GM12878 (cell line): ENCODE measurements at regions not wholly inside any gene's neighbourhood (a gene's known extent, or its start where the extent isn't known, plus 50 kb on each side); places are given as distances from the start of the nearest gene placed in this dataset.

Experiments used
- CREB1 ChIP-seq: IDR thresholded peaks from 2 replicates; pipeline ENCODE4 v1.6.1; 2012; ENCODE audit warnings: low read depth, mild to moderate bottlenecking, inconsistent platforms
- GABPA ChIP-seq: IDR thresholded peaks from 2 replicates; pipeline ENCODE4 v1.6.1; 2014; ENCODE audit warnings: antibody characterized with exemption, low read depth, mild to moderate bottlenecking, inconsistent platforms
- IKZF1 ChIP-seq: fragments of 450-650 bp; conservative IDR thresholded peaks from 2 replicates; pipeline ENCODE4 v1.6.1; 2017; ENCODE audit warnings: antibody characterized with exemption, mild to moderate bottlenecking
- RAD21 ChIP-seq: IDR thresholded peaks from 2 replicates; pipeline ENCODE4 v1.6.1; 2011; ENCODE audit warnings: mild to moderate bottlenecking, low read depth, low read length, moderate library complexity; ENCODE audit not compliant: insufficient read depth
- TCF12 ChIP-seq: IDR thresholded peaks from 2 replicates; pipeline ENCODE4 v1.6.1; 2011; ENCODE audit warnings: low read depth, mild to moderate bottlenecking, low read length
- ZBED1 ChIP-seq: IDR thresholded peaks from 2 replicates; pipeline ENCODE4 v1.6.1; 2016; ENCODE audit warnings: borderline replicate concordance
- ZNF274 ChIP-seq: IDR thresholded peaks from one replicate; pipeline ENCODE4 v1.8.0; 2011; ENCODE audit not compliant: insufficient read length, insufficient read depth
- TF ChIP-seq, protein P1 (sequence below): IDR thresholded peaks from 2 replicates; pipeline ENCODE4 v1.6.1; 2012; ENCODE audit warnings: mild to moderate bottlenecking, low read depth, low read length
- TF ChIP-seq, protein P2 (sequence below): IDR thresholded peaks from 2 replicates; pipeline ENCODE4 v1.6.1; 2012; ENCODE audit warnings: improper control_type of control experiment, low read depth, low read length; ENCODE audit not compliant: insufficient replicate concordance
- TF ChIP-seq, protein P3 (sequence below): fragments of 450-650 bp; IDR thresholded peaks from 2 replicates; pipeline ENCODE4 v1.6.1; 2017; ENCODE audit warnings: low read depth, mild to moderate bottlenecking, moderate library complexity

DNA sequence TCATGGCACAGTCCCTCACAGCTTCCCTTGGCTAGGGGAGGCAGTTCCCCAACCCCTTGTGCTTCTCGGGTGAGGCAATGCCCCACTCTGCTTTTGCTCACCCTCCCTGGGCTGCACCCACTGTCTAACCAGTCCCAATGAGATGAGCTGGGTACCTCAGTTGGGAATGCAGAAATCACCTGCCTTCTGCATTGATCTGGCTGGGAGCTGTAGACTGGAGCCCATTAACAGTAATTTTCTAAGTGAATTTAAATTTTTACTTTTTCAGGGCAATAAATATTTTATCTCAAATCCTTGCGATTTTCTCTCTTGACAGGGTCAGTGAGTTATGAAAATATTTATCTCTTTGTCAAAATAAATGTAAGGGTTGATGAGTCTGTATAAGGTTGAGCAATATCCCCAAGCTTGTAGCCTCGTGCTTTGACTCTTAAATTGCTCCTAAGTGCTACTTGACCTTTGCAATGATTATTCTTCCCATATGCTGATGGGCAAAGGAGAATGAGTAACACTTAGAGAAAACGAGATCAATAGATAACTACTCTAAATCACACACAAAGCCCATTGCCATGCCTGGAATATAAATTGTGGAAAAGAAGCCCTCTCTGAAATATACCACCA, 82.1 kb upstream of the MOCS2 start (continued):
- TF ChIP-seq, protein P1, sequence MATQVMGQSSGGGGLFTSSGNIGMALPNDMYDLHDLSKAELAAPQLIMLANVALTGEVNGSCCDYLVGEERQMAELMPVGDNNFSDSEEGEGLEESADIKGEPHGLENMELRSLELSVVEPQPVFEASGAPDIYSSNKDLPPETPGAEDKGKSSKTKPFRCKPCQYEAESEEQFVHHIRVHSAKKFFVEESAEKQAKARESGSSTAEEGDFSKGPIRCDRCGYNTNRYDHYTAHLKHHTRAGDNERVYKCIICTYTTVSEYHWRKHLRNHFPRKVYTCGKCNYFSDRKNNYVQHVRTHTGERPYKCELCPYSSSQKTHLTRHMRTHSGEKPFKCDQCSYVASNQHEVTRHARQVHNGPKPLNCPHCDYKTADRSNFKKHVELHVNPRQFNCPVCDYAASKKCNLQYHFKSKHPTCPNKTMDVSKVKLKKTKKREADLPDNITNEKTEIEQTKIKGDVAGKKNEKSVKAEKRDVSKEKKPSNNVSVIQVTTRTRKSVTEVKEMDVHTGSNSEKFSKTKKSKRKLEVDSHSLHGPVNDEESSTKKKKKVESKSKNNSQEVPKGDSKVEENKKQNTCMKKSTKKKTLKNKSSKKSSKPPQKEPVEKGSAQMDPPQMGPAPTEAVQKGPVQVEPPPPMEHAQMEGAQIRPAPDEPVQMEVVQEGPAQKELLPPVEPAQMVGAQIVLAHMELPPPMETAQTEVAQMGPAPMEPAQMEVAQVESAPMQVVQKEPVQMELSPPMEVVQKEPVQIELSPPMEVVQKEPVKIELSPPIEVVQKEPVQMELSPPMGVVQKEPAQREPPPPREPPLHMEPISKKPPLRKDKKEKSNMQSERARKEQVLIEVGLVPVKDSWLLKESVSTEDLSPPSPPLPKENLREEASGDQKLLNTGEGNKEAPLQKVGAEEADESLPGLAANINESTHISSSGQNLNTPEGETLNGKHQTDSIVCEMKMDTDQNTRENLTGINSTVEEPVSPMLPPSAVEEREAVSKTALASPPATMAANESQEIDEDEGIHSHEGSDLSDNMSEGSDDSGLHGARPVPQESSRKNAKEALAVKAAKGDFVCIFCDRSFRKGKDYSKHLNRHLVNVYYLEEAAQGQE = no peak
- no peak for TF ChIP-seq TCF12
- TF ChIP-seq RAD21 = no peak
- TF ChIP-seq CREB1 = no peak
- TF ChIP-seq GABPA = no peak
- TF ChIP-seq, protein P2, sequence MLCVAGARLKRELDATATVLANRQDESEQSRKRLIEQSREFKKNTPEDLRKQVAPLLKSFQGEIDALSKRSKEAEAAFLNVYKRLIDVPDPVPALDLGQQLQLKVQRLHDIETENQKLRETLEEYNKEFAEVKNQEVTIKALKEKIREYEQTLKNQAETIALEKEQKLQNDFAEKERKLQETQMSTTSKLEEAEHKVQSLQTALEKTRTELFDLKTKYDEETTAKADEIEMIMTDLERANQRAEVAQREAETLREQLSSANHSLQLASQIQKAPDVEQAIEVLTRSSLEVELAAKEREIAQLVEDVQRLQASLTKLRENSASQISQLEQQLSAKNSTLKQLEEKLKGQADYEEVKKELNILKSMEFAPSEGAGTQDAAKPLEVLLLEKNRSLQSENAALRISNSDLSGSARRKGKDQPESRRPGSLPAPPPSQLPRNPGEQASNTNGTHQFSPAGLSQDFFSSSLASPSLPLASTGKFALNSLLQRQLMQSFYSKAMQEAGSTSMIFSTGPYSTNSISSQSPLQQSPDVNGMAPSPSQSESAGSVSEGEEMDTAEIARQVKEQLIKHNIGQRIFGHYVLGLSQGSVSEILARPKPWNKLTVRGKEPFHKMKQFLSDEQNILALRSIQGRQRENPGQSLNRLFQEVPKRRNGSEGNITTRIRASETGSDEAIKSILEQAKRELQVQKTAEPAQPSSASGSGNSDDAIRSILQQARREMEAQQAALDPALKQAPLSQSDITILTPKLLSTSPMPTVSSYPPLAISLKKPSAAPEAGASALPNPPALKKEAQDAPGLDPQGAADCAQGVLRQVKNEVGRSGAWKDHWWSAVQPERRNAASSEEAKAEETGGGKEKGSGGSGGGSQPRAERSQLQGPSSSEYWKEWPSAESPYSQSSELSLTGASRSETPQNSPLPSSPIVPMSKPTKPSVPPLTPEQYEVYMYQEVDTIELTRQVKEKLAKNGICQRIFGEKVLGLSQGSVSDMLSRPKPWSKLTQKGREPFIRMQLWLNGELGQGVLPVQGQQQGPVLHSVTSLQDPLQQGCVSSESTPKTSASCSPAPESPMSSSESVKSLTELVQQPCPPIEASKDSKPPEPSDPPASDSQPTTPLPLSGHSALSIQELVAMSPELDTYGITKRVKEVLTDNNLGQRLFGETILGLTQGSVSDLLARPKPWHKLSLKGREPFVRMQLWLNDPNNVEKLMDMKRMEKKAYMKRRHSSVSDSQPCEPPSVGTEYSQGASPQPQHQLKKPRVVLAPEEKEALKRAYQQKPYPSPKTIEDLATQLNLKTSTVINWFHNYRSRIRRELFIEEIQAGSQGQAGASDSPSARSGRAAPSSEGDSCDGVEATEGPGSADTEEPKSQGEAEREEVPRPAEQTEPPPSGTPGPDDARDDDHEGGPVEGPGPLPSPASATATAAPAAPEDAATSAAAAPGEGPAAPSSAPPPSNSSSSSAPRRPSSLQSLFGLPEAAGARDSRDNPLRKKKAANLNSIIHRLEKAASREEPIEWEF = no peak
- no peak for TF ChIP-seq ZBED1
- no peak for TF ChIP-seq ZNF274
- no peak for TF ChIP-seq IKZF1
- TF ChIP-seq, protein P3, sequence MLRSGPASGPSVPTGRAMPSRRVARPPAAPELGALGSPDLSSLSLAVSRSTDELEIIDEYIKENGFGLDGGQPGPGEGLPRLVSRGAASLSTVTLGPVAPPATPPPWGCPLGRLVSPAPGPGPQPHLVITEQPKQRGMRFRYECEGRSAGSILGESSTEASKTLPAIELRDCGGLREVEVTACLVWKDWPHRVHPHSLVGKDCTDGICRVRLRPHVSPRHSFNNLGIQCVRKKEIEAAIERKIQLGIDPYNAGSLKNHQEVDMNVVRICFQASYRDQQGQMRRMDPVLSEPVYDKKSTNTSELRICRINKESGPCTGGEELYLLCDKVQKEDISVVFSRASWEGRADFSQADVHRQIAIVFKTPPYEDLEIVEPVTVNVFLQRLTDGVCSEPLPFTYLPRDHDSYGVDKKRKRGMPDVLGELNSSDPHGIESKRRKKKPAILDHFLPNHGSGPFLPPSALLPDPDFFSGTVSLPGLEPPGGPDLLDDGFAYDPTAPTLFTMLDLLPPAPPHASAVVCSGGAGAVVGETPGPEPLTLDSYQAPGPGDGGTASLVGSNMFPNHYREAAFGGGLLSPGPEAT = no peak
